GM10847 (cell line): ENCODE measurements at regions not wholly inside any gene's neighbourhood (a gene's known extent, or its start where the extent isn't known, plus 50 kb on each side); places are given as distances from the start of the nearest gene placed in this dataset.

Experiments
- POLR2A ChIP-seq: IDR thresholded peaks from 2 replicates; pipeline ENCODE4 v1.6.1; 2011; ENCODE audit not compliant: insufficient read length; ENCODE audit errors: extremely low read depth

- TF ChIP-seq POLR2A, result no peak
These were observed 149.9 kb upstream of the BEND6 start for GRCh38 chr6:56804996-56805395.

GRCh38 chr6:56803594-56803993 lies 151.3 kb upstream of the BEND6 start:
- TF ChIP-seq POLR2A, result no peak

GRCh38 chr6:56802584-56802983 lies 152.3 kb upstream of the BEND6 start:
- no peak for TF ChIP-seq POLR2A

GRCh38 chr6:56799989-56800388 lies 154.9 kb upstream of the BEND6 start:
- TF ChIP-seq POLR2A, result no peak

- no peak for TF ChIP-seq POLR2A
These were observed 155.5 kb upstream of the DST start for GRCh38 chr6:56798163-56798562.

GRCh38 chr6:56796196-56796532 lies 153.5 kb upstream of the DST start:
- no peak for TF ChIP-seq POLR2A

- TF ChIP-seq POLR2A, result no peak
These were observed 152.9 kb upstream of the DST start for GRCh38 chr6:56795466-56796195.

- no peak for TF ChIP-seq POLR2A
These were observed 151.7 kb upstream of the DST start for GRCh38 chr6:56794421-56794820.

- TF ChIP-seq POLR2A, result no peak
These were observed 151.2 kb upstream of the DST start for GRCh38 chr6:56793938-56794337.

GRCh38 chr6:56790414-56790813 lies 147.7 kb upstream of the DST start:
- no peak for TF ChIP-seq POLR2A

GRCh38 chr6:56789879-56790278 lies 147.2 kb upstream of the DST start:
- no peak for TF ChIP-seq POLR2A

- no peak for TF ChIP-seq POLR2A
These were observed 146.7 kb upstream of the DST start for GRCh38 chr6:56789342-56789741.

- TF ChIP-seq POLR2A, result no peak
These were observed 144.5 kb upstream of the DST start for GRCh38 chr6:56787209-56787608.

- no peak for TF ChIP-seq POLR2A
These were observed 143.6 kb upstream of the DST start for GRCh38 chr6:56786256-56786655.

GRCh38 chr6:56775498-56776166 lies 132.9 kb upstream of the DST start:
- no peak for TF ChIP-seq POLR2A

- TF ChIP-seq POLR2A, result no peak
These were observed 130.1 kb upstream of the DST start for GRCh38 chr6:56772737-56773184.
